Mucosa of descending colon (tissue), 3 donors: ENCODE measurements at regions not wholly inside any gene's neighbourhood (a gene's known extent, or its start where the extent isn't known, plus 50 kb on each side); places are given as distances from the start of the nearest gene placed in this dataset.

ENCODE experiments used
- ATAC-seq: fragments of 200-7000 bp; cut with Tn5 transposase; one replicate; pipeline ENCODE4 v1.9.1; 2020; ENCODE audit warnings: mild to moderate bottlenecking, moderate library complexity
- DNase-seq, 3 donors: peaks; one replicate each; pipeline ENCODE4 v3.0.0-alpha.2; 2020
- H3K36me3 ChIP-seq: fragments of 200-600 bp; one replicate; pipeline ENCODE4 v1.8.0; 2021; ENCODE audit warnings: low read depth, mild to moderate bottlenecking
- H3K4me1 ChIP-seq: fragments of 200-600 bp; one replicate; pipeline ENCODE4 v1.8.0; 2021; ENCODE audit warnings: low read depth, mild to moderate bottlenecking
- H3K4me3 ChIP-seq: fragments of 200-600 bp; one replicate; pipeline ENCODE4 v1.8.0; 2021; ENCODE audit warnings: mild to moderate bottlenecking
- H3K9me3 ChIP-seq: fragments of 200-600 bp; one replicate; pipeline ENCODE4 v1.8.0; 2021; ENCODE audit warnings: mild to moderate bottlenecking
- intact Hi-C, 2 donors: fragments of 100-400 bp; cut with DNase I in 1 of 2; cut with micrococcal nuclease in 1 of 2; formaldehyde crosslinking; loops; one replicate each; pipeline versions ENCODE4 v1.11.0 to v1.11.1; 2022; cut with DNase I, micrococcal nuclease
- TF ChIP-seq, protein P1 (sequence below): fragments of 200-600 bp; IDR thresholded peaks from one replicate; pipeline ENCODE4 v1.8.0; 2022; ENCODE audit warnings: antibody characterized with exemption, mild to moderate bottlenecking
- donor health status: DM: no; HTN: no; CAD: no; lungs with moderate emphysema.
- donor health status: DM: no; HTN: no; CAD: no.
- donor health status: DM: no; HTN: yes; CAD: no.

DNA sequence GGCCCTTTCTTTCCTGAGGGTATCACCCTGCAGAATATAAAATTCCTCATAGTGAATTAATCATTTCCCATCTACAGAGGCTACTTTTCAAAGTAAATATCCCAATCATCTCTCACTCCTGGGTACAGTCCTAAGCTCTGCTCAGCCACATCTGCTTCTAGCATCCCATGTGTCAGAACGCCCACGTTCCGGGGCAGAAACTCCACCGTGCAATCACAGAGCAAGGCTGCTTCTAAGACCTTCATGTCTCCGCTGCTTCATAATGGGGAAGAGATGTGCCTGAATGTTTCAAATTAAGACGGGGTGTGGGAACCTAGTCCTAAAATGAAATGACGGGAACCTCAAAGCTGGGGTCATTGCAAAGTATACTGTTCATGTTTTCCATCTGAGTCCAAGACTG lies 208.8 kb upstream of the GMDS start:
- H3K4me3 ChIP-seq = no peak overlapping the region
- H3K4me1 ChIP-seq = no peaks in the 10 kb centered on the region
- no peaks in the 10 kb centered on the region for H3K9me3 ChIP-seq
- no peaks in the 10 kb centered on the region for H3K36me3 ChIP-seq
- DNase-seq (no peak), ATAC-seq (no peak)
- intact Hi-C loops = no loop called here
- TF ChIP-seq, protein P1, sequence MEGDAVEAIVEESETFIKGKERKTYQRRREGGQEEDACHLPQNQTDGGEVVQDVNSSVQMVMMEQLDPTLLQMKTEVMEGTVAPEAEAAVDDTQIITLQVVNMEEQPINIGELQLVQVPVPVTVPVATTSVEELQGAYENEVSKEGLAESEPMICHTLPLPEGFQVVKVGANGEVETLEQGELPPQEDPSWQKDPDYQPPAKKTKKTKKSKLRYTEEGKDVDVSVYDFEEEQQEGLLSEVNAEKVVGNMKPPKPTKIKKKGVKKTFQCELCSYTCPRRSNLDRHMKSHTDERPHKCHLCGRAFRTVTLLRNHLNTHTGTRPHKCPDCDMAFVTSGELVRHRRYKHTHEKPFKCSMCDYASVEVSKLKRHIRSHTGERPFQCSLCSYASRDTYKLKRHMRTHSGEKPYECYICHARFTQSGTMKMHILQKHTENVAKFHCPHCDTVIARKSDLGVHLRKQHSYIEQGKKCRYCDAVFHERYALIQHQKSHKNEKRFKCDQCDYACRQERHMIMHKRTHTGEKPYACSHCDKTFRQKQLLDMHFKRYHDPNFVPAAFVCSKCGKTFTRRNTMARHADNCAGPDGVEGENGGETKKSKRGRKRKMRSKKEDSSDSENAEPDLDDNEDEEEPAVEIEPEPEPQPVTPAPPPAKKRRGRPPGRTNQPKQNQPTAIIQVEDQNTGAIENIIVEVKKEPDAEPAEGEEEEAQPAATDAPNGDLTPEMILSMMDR = no peak

GRCh38 chr6:2450546-2450945 lies 205.1 kb upstream of the GMDS start:
- intact Hi-C loops = no loop called here

GRCh38 chr6:2449572-2449940 lies 204.2 kb upstream of the GMDS start:
- no peaks in the 10 kb centered on the region for H3K9me3 ChIP-seq
- DNase-seq = no peak
- TF ChIP-seq, protein P1 = no peak
- intact Hi-C loops = no loop called here
- no peak overlapping the region for H3K4me3 ChIP-seq
- no peak for ATAC-seq
- peaks cover 15% of the 10 kb centered on the region for H3K4me1 ChIP-seq
- no peaks in the 10 kb centered on the region for H3K36me3 ChIP-seq

More at GRCh38 chr6:2450546-2450945, 205.1 kb upstream of the GMDS start:
- ATAC-seq = peak; percentile 72
- Histone ChIP-seq H3K36me3 (no peaks in the 10 kb centered on the region), H3K4me3 (no peak overlapping the region), H3K4me1 (peaks cover 15% of the 10 kb centered on the region), H3K9me3 (no peaks in the 10 kb centered on the region)
- DNase-seq = peak; percentile 65 to 91 (median 65)
- TF ChIP-seq, protein P1 = no peak

- intact Hi-C loops = no loop called here
- peak in 2 of 3 donors; percentile 33 to 50 for DNase-seq
- H3K4me3 ChIP-seq = no peak overlapping the region
- peak; percentile 83 for ATAC-seq
- no peaks in the 10 kb centered on the region for H3K9me3 ChIP-seq
- H3K36me3 ChIP-seq = no peaks in the 10 kb centered on the region
- H3K4me1 ChIP-seq = peaks cover 15% of the 10 kb centered on the region
- TF ChIP-seq, protein P1 = peak; percentile 51
These were observed 203.6 kb upstream of the GMDS start for GRCh38 chr6:2448826-2449571.

DNA sequence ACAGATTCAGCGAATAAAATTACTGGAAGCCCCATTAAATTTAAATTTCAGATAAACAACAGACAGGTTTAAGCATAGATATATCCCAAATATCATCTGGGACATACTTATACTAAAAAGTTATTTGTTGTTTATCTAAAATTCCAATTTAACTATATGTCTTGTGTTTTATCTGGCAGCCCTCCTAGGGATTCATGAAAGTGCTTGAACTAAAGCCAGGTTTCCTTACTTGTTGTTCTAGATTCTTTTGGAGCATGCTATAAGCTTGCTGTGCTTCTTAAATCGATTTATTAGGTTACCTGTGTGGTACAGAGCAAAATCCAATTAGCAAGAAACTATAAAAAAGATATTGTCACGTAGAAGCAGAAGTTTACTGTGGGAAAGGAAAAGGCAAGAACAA lies 202.5 kb upstream of the GMDS start:
- H3K4me1 ChIP-seq = peaks cover 15% of the 10 kb centered on the region
- DNase-seq = no peak
- H3K4me3 ChIP-seq = no peak overlapping the region
- intact Hi-C loops = no loop called here
- no peaks in the 10 kb centered on the region for H3K36me3 ChIP-seq
- H3K9me3 ChIP-seq = no peaks in the 10 kb centered on the region
- TF ChIP-seq, protein P1 = no peak
- ATAC-seq = no peak
